ENCODE measurements at regions not wholly inside any gene's neighbourhood (a gene's known extent, or its start where the extent isn't known, plus 50 kb on each side); places are given as distances from the start of the nearest gene placed in this dataset.

GRCh38 chr1:103337779-103338178, 187.7 kb upstream of the RNPC3 start:
- intact Hi-C loops (cut with DNase I; ENCODE audit: low total_unique reads), result no loop called here

GRCh38 chr1:103336408-103336807, 189.1 kb upstream of the RNPC3 start:
- H3K27ac ChIP-seq, result no peak overlapping the region
- no peaks in the 10 kb centered on the region for H3K4me1 ChIP-seq
- intact Hi-C loops (cut with DNase I; ENCODE audit: low total_unique reads), result no loop called here
- H3K9me3 ChIP-seq, result no peaks in the 10 kb centered on the region
- no peak for DNase-seq
- WGBS, 2 donors, result 71 to 82% methylated on average over 1 of the region's 1 CpG
- H3K4me3 ChIP-seq, result no peak overlapping the region
- no peaks in the 10 kb centered on the region for H3K27me3 ChIP-seq
- no peaks in the 10 kb centered on the region for H3K36me3 ChIP-seq (ENCODE audit: low read depth, missing control alignments)
- TF ChIP-seq CTCF (IDR thresholded peaks at IDR 0.05), result no peak
- TF ChIP-seq POLR2A (IDR thresholded peaks at IDR 0.05), result no peak

More at GRCh38 chr1:103337779-103338178, 187.7 kb upstream of the RNPC3 start:
- Histone ChIP-seq H3K4me3 (no peak overlapping the region), H3K4me1 (no peaks in the 10 kb centered on the region), H3K27ac (no peak overlapping the region), H3K9me3 (no peaks in the 10 kb centered on the region), H3K27me3 (no peaks in the 10 kb centered on the region), H3K36me3 (ENCODE audit: low read depth, missing control alignments) (no peaks in the 10 kb centered on the region)
- WGBS, 2 donors, result 87 to 88% methylated on average over 4 of the region's 4 CpGs
- no peak for TF ChIP-seq POLR2A (IDR thresholded peaks at IDR 0.05)
- no peak for TF ChIP-seq CTCF (IDR thresholded peaks at IDR 0.05)
- no peak for DNase-seq

GRCh38 chr1:103333141-103333540, 192.4 kb upstream of the RNPC3 start:
- Histone ChIP-seq H3K9me3 (no peaks in the 10 kb centered on the region), H3K4me3 (no peak overlapping the region), H3K36me3 (ENCODE audit: low read depth, missing control alignments) (no peaks in the 10 kb centered on the region), H3K27me3 (no peaks in the 10 kb centered on the region), H3K27ac (no peak overlapping the region), H3K4me1 (no peaks in the 10 kb centered on the region)
- intact Hi-C loops (cut with DNase I; ENCODE audit: low total_unique reads), result no loop called here
- no peak for DNase-seq
- WGBS, 2 donors, result 67 to 70% methylated on average over 5 of the region's 5 CpGs
- no peak for TF ChIP-seq POLR2A (IDR thresholded peaks at IDR 0.05)
- TF ChIP-seq CTCF (IDR thresholded peaks at IDR 0.05), result no peak

- no peak overlapping the region for H3K27ac ChIP-seq
- DNase-seq, result no peak
- WGBS, 2 donors, result 91 to 92% methylated on average over 4 of the region's 4 CpGs
- no peaks in the 10 kb centered on the region for H3K27me3 ChIP-seq
- H3K4me1 ChIP-seq, result no peaks in the 10 kb centered on the region
- no peaks in the 10 kb centered on the region for H3K9me3 ChIP-seq
- TF ChIP-seq POLR2A (IDR thresholded peaks at IDR 0.05) (no peak), CTCF (IDR thresholded peaks at IDR 0.05) (no peak)
- no peak overlapping the region for H3K4me3 ChIP-seq
- intact Hi-C loops (cut with DNase I; ENCODE audit: low total_unique reads), result no loop called here
- H3K36me3 ChIP-seq (ENCODE audit: low read depth, missing control alignments), result no peaks in the 10 kb centered on the region
Observed at GRCh38 chr1:103327054-103327719, 198.3 kb upstream of the RNPC3 start.

- Histone ChIP-seq H3K27me3 (no peaks in the 10 kb centered on the region), H3K27ac (no peak overlapping the region), H3K9me3 (no peaks in the 10 kb centered on the region), H3K36me3 (ENCODE audit: low read depth, missing control alignments) (no peaks in the 10 kb centered on the region), H3K4me1 (no peaks in the 10 kb centered on the region), H3K4me3 (no peak overlapping the region)
- no peak for DNase-seq
- TF ChIP-seq POLR2A (IDR thresholded peaks at IDR 0.05) (no peak), CTCF (IDR thresholded peaks at IDR 0.05) (no peak)
- intact Hi-C loops (cut with DNase I; ENCODE audit: low total_unique reads), result no loop called here
Observed at GRCh38 chr1:103326595-103326994, 198.9 kb upstream of the RNPC3 start.
